Right atrium auricular region (tissue), 2 donors: ENCODE measurements at regions not wholly inside any gene's neighbourhood (a gene's known extent, or its start where the extent isn't known, plus 50 kb on each side); places are given as distances from the start of the nearest gene placed in this dataset.

Experiments
- DNase-seq: peaks from one replicate; pipeline ENCODE4 v3.0.0-alpha.2; 2019; ENCODE audit warnings: low spot score
- H3K27ac ChIP-seq, 2 donors: fragments of 200-600 bp; sonication (generic); 1 replicate in 1 of 2; 2 replicates in 1 of 2; pipeline ENCODE4 v1.5.1; 2016 to 2019
- H3K27me3 ChIP-seq, 2 donors: fragments of 200-600 bp; sonication (generic); one replicate each; pipeline versions ENCODE4 v1.5.1 to v1.6.0; 2017 to 2019
- H3K36me3 ChIP-seq: fragments of 200-600 bp; sonication (generic); one replicate; pipeline ENCODE4 v1.5.1; 2016
- H3K4me1 ChIP-seq, 2 donors: fragments of 200-600 bp; sonication (generic); one replicate each; pipeline versions ENCODE4 v1.5.1 to v1.6.0; 2017 to 2019
- H3K4me3 ChIP-seq, 2 donors: fragments of 200-600 bp; sonication (generic); 1 replicate in 1 of 2; 2 replicates in 1 of 2; pipeline ENCODE4 v1.5.1; 2017 to 2019; ENCODE audit warnings: mild to moderate bottlenecking in 1 of 2, moderate library complexity in 1 of 2
- H3K9me3 ChIP-seq, 2 donors: fragments of 200-600 bp; sonication (generic); one replicate each; pipeline ENCODE4 v1.5.1; 2019
- CTCF ChIP-seq, 2 donors: fragments of 200-600 bp; sonication (generic); IDR thresholded peaks; one replicate each; pipeline ENCODE4 v1.5.1; 2019; ENCODE audit warnings: antibody characterized with exemption in 2 of 2

DNA sequence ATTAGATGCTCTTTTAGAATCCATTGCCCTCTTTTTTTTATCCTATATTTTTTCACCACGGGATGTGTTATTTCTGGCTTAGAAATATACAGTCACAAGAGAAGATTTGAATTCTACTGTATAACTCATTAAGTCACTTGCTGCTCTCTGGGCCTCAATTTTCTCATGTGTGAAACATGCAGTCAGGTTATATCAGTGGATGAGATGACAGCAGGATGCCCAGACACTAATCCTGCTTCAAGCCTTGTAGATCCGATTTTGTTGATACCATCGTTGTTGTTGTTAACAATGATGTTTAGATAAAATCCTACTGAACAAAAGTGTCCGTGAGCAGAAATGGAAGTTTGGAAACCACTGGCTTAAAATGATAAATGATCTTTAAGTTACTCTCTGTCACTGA is 421.9 kb upstream of the DMAC1 start:
- peaks cover 0 to 8% of the 10 kb centered on the region in 2 donors for H3K9me3 ChIP-seq
- DNase-seq = no peak
- no peak for TF ChIP-seq CTCF (IDR thresholded peaks at IDR 0.05)

DNA sequence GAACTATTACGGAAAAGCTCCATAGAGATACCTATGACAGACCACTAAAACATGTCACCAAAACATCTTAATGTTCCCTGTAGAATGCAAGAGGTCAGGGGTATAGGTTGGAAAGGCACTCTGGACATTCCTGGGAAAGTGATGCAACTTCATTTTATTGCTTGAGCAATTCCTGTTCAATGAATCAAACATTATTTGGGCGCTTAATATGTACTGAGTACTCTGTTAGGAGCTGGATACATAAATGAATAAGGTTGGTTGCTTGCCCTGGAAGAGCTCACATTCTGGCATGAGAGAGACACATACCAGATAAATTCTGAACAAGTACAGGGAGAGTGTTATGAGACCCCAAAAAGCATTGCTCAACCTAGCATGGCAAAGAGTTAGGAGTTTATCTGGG is 408.9 kb upstream of the DMAC1 start:
- Histone ChIP-seq H3K27ac (no peak overlapping the region), H3K9me3 (no peaks in the 10 kb centered on the region), H3K4me1 (no peaks in the 10 kb centered on the region), H3K27me3 (no peaks in the 10 kb centered on the region), H3K4me3 (no peak overlapping the region), H3K36me3 (no peaks in the 10 kb centered on the region)
- DNase-seq = no peak
- no peak for TF ChIP-seq CTCF (IDR thresholded peaks at IDR 0.05)

More for the DNA sequence above, 421.9 kb upstream of the DMAC1 start:
- Histone ChIP-seq H3K27me3 (no peaks in the 10 kb centered on the region), H3K36me3 (no peaks in the 10 kb centered on the region), H3K4me1 (no peaks in the 10 kb centered on the region), H3K27ac (no peak overlapping the region), H3K4me3 (no peak overlapping the region)

DNA sequence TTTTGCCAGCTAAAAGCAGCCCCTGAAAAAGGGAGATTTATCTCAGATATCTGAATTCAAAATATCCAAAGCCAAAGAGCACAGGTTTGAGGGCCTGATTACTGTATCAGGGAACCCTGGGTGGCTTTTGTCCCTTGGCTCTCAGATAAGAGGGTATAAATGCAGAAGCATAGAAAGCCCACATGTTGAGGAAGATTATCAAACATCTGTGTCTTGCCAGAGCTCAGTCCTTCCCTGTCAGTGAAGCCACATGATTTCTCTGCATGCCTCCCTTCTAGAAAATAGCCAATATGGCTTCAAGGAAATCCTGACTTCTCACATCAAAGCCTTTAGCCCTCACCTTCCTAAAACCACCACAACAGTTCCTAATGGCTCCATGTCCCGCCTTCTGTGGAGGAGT is 408.0 kb upstream of the DMAC1 start:
- Histone ChIP-seq H3K4me1 (no peaks in the 10 kb centered on the region), H3K36me3 (no peaks in the 10 kb centered on the region), H3K9me3 (no peaks in the 10 kb centered on the region), H3K4me3 (no peak overlapping the region), H3K27ac (no peak overlapping the region), H3K27me3 (no peaks in the 10 kb centered on the region)
- no peak for DNase-seq
- TF ChIP-seq CTCF (IDR thresholded peaks at IDR 0.05) = no peak

DNA sequence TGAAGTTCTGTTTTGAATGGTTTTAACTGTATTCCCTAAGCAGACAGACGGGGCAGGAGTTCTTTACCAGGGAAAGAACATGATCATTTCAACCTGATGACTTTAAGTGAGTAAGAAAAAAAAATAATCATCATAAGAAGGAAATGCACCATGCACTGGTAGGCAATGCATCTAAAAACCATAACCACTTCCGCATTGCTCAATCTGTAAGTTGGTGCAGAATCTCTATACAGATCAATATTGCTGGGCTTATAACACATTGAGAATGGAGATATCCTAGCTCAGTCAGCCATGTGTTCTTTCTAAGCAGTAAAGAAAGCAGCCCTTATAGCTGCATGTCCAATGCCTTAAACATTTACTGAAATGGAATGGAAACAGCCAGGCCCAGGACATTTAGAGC is 407.1 kb upstream of the DMAC1 start:
- Histone ChIP-seq H3K9me3 (no peaks in the 10 kb centered on the region), H3K27ac (no peak overlapping the region), H3K4me1 (no peaks in the 10 kb centered on the region), H3K36me3 (no peaks in the 10 kb centered on the region), H3K4me3 (no peak overlapping the region), H3K27me3 (no peaks in the 10 kb centered on the region)
- TF ChIP-seq CTCF (IDR thresholded peaks at IDR 0.05) = no peak
- DNase-seq = no peak

GRCh38 chr9:8205576-8205975 is 406.0 kb upstream of the DMAC1 start:
- Histone ChIP-seq H3K4me3 (no peak overlapping the region), H3K27me3 (no peaks in the 10 kb centered on the region), H3K4me1 (no peaks in the 10 kb centered on the region), H3K9me3 (no peaks in the 10 kb centered on the region), H3K27ac (no peak overlapping the region), H3K36me3 (no peaks in the 10 kb centered on the region)
- no peak for DNase-seq
- no peak for TF ChIP-seq CTCF (IDR thresholded peaks at IDR 0.05)

- H3K4me1 ChIP-seq = no peaks in the 10 kb centered on the region
- no peaks in the 10 kb centered on the region for H3K36me3 ChIP-seq
- no peak for DNase-seq
- no peak for TF ChIP-seq CTCF (IDR thresholded peaks at IDR 0.05)
- no peak overlapping the region for H3K4me3 ChIP-seq
- no peak overlapping the region for H3K27ac ChIP-seq
- H3K9me3 ChIP-seq = peaks cover 3 to 24% of the 10 kb centered on the region in 2 donors
- H3K27me3 ChIP-seq = no peaks in the 10 kb centered on the region
Observed at GRCh38 chr9:8189881-8190280, 390.3 kb upstream of the DMAC1 start.
